ENCODE measurements at regions not wholly inside any gene's neighbourhood (a gene's known extent, or its start where the extent isn't known, plus 50 kb on each side); places are given as distances from the start of the nearest gene placed in this dataset.
"Not testable (repeated sequence)": the region's sequence is repeated elsewhere in the genome, so short reads cannot be mapped to it uniquely, and the experiment has no call there.

- no peak overlapping the region for H3K4me3 Mint-ChIP-seq
- H3K9me3 ChIP-seq (ENCODE audit: control extremely low read depth in 1 of 3, control insufficient read depth in 2 of 3, insufficient read depth in 1 of 3, low read length in 2 of 3) = peaks cover 0 to 4% (median 1%) of the 10 kb centered on the region in 3 donors
- H4K20me1 ChIP-seq (ENCODE audit: control insufficient read depth, insufficient read depth, low read length, poor library complexity, severe bottlenecking) = no peaks in the 10 kb centered on the region
- no peaks in the 10 kb centered on the region for H3K4me1 ChIP-seq (ENCODE audit: control insufficient read depth in 2 of 2, insufficient read depth in 2 of 2, low read length in 2 of 2)
- no peak overlapping the region for H3K27ac ChIP-seq (ENCODE audit: low read length in 2 of 2)
- no peaks in the 10 kb centered on the region for H3K4me1 Mint-ChIP-seq
- no peaks in the 10 kb centered on the region for H3K79me2 ChIP-seq (ENCODE audit: control insufficient read depth, insufficient read depth, low read length)
- ChIA-PET CTCF (no interaction called here), POLR2A (no interaction called here)
- DNase-seq (no peak), ATAC-seq (ENCODE audit: low read depth) (no peak)
- H3K27me3 ChIP-seq (replicated peaks in 1 of 4; ENCODE audit: control extremely low read depth in 1 of 4, control insufficient read depth in 3 of 4, insufficient read depth in 4 of 4, low read length in 3 of 4) = no peaks in the 10 kb centered on the region
- H3K9ac ChIP-seq (ENCODE audit: low read length) = no peak overlapping the region
- H3K9me3 Mint-ChIP-seq (ENCODE audit: insufficient read depth) = peaks cover 4% of the 10 kb centered on the region
- no peaks in the 10 kb centered on the region for H3K36me3 ChIP-seq (replicated peaks in 1 of 2; ENCODE audit: control extremely low read depth in 1 of 2, control insufficient read depth in 1 of 2, extremely low read depth in 1 of 2, insufficient read depth in 2 of 2, low read length in 1 of 2)
- intact Hi-C loops (cut with micrococcal nuclease) = no loop called here
- no peak overlapping the region for H3K4me2 ChIP-seq (replicated peaks; ENCODE audit: low read depth, low read length, poor library complexity, severe bottlenecking)
- no peak overlapping the region for H2AFZ ChIP-seq (ENCODE audit: insufficient read depth, low read depth, low read length, poor library complexity, severe bottlenecking)
- TF ChIP-seq, protein P1, sequence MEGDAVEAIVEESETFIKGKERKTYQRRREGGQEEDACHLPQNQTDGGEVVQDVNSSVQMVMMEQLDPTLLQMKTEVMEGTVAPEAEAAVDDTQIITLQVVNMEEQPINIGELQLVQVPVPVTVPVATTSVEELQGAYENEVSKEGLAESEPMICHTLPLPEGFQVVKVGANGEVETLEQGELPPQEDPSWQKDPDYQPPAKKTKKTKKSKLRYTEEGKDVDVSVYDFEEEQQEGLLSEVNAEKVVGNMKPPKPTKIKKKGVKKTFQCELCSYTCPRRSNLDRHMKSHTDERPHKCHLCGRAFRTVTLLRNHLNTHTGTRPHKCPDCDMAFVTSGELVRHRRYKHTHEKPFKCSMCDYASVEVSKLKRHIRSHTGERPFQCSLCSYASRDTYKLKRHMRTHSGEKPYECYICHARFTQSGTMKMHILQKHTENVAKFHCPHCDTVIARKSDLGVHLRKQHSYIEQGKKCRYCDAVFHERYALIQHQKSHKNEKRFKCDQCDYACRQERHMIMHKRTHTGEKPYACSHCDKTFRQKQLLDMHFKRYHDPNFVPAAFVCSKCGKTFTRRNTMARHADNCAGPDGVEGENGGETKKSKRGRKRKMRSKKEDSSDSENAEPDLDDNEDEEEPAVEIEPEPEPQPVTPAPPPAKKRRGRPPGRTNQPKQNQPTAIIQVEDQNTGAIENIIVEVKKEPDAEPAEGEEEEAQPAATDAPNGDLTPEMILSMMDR (IDR thresholded peaks at IDR 0.05) = no peak
- no peak for TF ChIP-seq EZH2 (IDR thresholded peaks at IDR 0.05; ENCODE audit: borderline replicate concordance, insufficient read depth, low read depth, low read length, poor library complexity, severe bottlenecking)
- no peak overlapping the region for H3K4me3 ChIP-seq (ENCODE audit: control extremely low read depth in 1 of 5, extremely low read depth in 1 of 5, insufficient read depth in 1 of 5, low read depth in 2 of 5, low read length in 4 of 5)
- no peaks in the 10 kb centered on the region for H3K27me3 Mint-ChIP-seq
- no peak overlapping the region for H3K27ac Mint-ChIP-seq
These were observed 708.5 kb upstream of the INTU start for GRCh38 chr4:126924237-126924636.

- ATAC-seq (ENCODE audit: low read depth); H3K4me2 ChIP-seq (replicated peaks; ENCODE audit: low read depth, low read length, poor library complexity, severe bottlenecking); H3K4me3 ChIP-seq (ENCODE audit: control extremely low read depth in 1 of 5, extremely low read depth in 1 of 5, insufficient read depth in 1 of 5, low read depth in 2 of 5, low read length in 4 of 5); H3K27me3 ChIP-seq (replicated peaks in 1 of 4; ENCODE audit: control extremely low read depth in 1 of 4, control insufficient read depth in 3 of 4, insufficient read depth in 4 of 4, low read length in 3 of 4); H3K9me3 Mint-ChIP-seq (ENCODE audit: insufficient read depth); H3K9ac ChIP-seq (ENCODE audit: low read length); H3K4me1 ChIP-seq (ENCODE audit: control insufficient read depth in 2 of 2, insufficient read depth in 2 of 2, low read length in 2 of 2); H3K27me3 Mint-ChIP-seq; H4K20me1 ChIP-seq (ENCODE audit: control insufficient read depth, insufficient read depth, low read length, poor library complexity, severe bottlenecking); DNase-seq; H3K36me3 ChIP-seq (replicated peaks in 1 of 2; ENCODE audit: control extremely low read depth in 1 of 2, control insufficient read depth in 1 of 2, extremely low read depth in 1 of 2, insufficient read depth in 2 of 2, low read length in 1 of 2); H3K4me3 Mint-ChIP-seq; POLR2A ChIA-PET; H3K9me3 ChIP-seq (ENCODE audit: control extremely low read depth in 1 of 3, control insufficient read depth in 2 of 3, insufficient read depth in 1 of 3, low read length in 2 of 3); CTCF ChIA-PET; H3K27ac ChIP-seq (ENCODE audit: low read length in 2 of 2); intact Hi-C loops (cut with micrococcal nuclease); H3K27ac Mint-ChIP-seq; H2AFZ ChIP-seq (ENCODE audit: insufficient read depth, low read depth, low read length, poor library complexity, severe bottlenecking); H3K4me1 Mint-ChIP-seq; H3K79me2 ChIP-seq (ENCODE audit: control insufficient read depth, insufficient read depth, low read length): not testable (repeated sequence)
- WGBS (ENCODE audit: insufficient coverage) = no CpG with 5 or more reads among the region's 4 CpGs
These were observed 702.7 kb upstream of the INTU start for GRCh38 chr4:126930059-126930458.

Measured in B cell (primary cell).